GM12873 (cell line): ENCODE measurements at regions not wholly inside any gene's neighbourhood (a gene's known extent, or its start where the extent isn't known, plus 50 kb on each side); places are given as distances from the start of the nearest gene placed in this dataset.

Source experiments
- CTCF ChIP-seq: IDR thresholded peaks from 2 replicates; pipeline ENCODE4 v1.5.1; 2012; ENCODE audit warnings: low read depth, mild to moderate bottlenecking, moderate library complexity, low read length, control low read depth; ENCODE audit not compliant: insufficient read depth; ENCODE audit errors: missing control alignments

DNA sequence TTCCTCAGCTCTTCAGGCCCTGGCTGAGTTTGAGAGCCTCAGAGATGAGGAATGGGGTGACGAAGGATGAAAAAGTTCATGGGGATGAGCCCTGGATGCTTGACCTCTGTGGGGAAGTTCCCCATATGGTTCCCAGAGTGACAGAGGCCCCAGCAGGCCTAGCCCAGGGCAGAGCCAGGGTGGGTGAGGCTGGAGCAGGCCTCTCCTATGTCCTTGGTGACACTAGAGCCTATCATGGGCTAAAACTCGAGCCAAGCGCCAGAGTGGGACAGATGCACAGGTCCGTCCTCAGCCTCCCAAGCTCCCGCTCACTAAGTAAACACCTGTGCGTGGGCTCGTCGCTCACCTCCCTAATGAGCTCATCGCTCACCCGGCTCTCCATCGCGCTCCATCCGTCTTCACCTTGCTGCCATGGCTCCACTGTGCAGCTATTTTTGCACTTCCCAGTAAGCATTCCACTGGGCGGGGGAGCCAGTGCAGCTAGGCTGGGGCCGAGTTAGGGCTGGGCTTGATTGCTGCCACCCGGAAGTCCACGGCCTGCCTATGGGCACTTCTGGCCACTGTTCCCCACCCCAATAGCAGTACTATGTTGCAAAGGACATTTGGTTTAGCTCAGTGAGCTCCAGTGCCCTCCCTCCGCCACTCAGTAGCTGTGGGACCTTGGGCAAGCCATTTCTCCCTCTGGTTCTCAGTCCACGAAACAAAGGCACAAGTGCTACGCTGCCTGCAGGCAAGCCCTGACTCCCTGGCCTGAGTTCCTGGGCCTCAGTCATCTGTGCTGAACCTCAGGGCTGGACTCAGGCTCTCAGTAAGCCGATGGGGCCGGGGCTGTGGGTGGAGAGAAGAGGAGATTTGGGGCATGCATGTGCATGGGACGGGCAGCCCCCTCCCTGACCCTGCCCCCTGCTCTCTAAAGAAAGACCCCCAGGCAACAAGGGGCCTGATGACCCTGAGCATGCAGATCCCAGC, 117.3 kb upstream of the PCBD1 start:
- no peak for TF ChIP-seq CTCF

GRCh38 chr10:71006506-71006905, 118.1 kb upstream of the PCBD1 start:
- TF ChIP-seq CTCF: no peak

DNA sequence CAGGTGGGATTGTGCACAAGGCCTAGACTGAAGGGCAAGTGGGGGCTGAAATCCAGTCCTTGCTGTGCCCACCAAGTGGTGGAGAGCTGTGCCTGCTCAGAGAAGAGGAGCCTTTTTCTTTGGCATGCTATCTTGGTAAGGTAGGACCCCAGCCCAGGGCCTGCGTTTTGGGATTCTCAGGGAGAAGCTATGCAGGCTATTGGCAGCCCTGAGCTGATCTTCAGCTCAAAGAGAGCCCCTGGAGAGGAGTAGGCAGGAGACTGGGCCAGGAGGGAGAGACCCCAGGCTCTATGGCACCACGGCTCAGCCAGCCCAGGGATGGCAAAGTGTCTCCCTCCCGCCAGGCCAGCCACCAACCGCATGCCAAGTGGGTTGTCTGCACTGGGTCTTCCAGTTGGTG, 119.2 kb upstream of the PCBD1 start:
- TF ChIP-seq CTCF: no peak

DNA sequence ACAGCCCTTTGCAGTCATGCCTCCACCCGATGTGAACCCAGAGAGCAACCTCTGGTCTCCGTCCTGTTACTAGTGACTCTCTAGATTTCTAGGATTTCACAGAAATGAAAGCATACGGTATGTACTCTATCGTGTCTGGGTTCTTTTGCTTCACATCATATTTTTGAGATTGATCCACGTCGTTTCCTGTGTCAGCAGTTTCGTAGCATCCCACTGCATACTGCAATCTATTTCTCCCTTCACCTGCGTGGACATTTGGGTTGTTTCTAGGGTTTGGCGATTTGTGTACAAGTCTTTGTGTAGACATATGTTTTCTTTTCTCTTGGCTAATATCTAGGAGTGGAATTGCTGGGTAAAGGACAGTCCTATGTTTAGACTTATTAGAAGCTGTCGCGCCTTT, 119.8 kb upstream of the PCBD1 start:
- TF ChIP-seq CTCF: no peak

- no peak for TF ChIP-seq CTCF
These were observed 120.8 kb upstream of the PCBD1 start for GRCh38 chr10:71009126-71009525.

DNA sequence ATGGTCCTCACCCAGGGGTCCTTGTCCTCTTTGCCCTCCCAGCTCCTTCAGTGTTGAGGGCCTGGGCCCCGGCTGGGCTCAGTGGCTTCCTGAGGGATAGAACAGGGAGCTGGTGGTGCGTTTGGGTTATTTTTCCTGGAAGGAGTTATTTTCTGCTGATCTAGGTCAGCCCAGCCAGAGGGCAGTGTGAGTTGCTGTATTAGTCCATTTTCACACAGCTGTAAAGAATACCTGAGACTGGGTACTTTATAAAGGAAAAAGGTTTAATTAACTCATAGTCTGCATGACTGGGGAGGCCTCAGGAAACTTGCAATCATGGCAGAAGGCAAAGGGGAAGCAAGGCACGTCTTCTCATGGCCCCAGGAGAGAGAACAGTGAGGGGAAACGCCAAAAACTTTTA, 122.4 kb upstream of the PCBD1 start:
- TF ChIP-seq CTCF: no peak

DNA sequence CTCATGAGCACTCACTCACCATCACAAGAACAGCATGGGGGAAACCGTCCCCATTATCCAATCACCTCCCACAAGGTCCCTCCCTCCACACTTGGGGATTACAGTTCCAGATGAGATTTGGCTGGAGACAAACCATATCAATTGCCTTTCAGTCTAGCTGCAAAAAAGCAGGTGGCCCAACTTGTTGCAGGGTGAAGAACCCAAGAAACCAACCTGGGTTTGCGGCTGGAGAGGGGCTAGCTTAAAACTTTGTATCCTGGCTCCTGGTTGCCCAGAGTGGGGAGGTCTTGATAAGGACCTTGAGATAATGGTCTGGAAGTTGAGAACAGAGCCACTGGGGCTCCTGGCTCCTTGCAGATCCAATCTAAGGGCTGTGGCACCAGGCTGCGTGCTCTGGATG, 122.8 kb upstream of the PCBD1 start:
- no peak for TF ChIP-seq CTCF
